C4-2B (cell line): ENCODE measurements at regions not wholly inside any gene's neighbourhood (a gene's known extent, or its start where the extent isn't known, plus 50 kb on each side); places are given as distances from the start of the nearest gene placed in this dataset.

Source experiments
- H3K27ac ChIP-seq: fragments of 450-650 bp; 2 replicates; pipeline ENCODE4 v1.5.1; 2017
- CTCF ChIP-seq: fragments of 450-650 bp; conservative IDR thresholded peaks from 2 replicates; pipeline ENCODE4 v1.5.1; 2017; ENCODE audit warnings: mild to moderate bottlenecking
- ZFX ChIP-seq: fragments of 450-650 bp; IDR thresholded peaks from 2 replicates; pipeline ENCODE4 v1.6.1; 2017

GRCh38 chr13:104314321-104314720 is 1248.1 kb upstream of the SLC10A2 start:
- H3K27ac ChIP-seq: no peak overlapping the region
- TF ChIP-seq CTCF (no peak), ZFX (no peak)

- no peak for TF ChIP-seq CTCF
- TF ChIP-seq ZFX: no peak
- H3K27ac ChIP-seq: no peak overlapping the region
These were observed 1244.6 kb upstream of the SLC10A2 start for GRCh38 chr13:104310861-104311260.

GRCh38 chr13:104309431-104309830 is 1243.2 kb upstream of the SLC10A2 start:
- no peak overlapping the region for H3K27ac ChIP-seq
- TF ChIP-seq CTCF (no peak), ZFX (no peak)

- no peak for TF ChIP-seq CTCF
- H3K27ac ChIP-seq: no peak overlapping the region
These were observed 1235.2 kb upstream of the SLC10A2 start for GRCh38 chr13:104301171-104301975.

GRCh38 chr13:104297075-104297474 is 1230.9 kb upstream of the SLC10A2 start:
- TF ChIP-seq ZFX (no peak), CTCF (no peak)
- H3K27ac ChIP-seq: no peak overlapping the region

- H3K27ac ChIP-seq: no peak overlapping the region
- TF ChIP-seq CTCF (no peak), ZFX (no peak)
These were observed 1230.1 kb upstream of the SLC10A2 start for GRCh38 chr13:104296286-104296685.

GRCh38 chr13:104295537-104295936 is 1229.3 kb upstream of the SLC10A2 start:
- H3K27ac ChIP-seq: no peak overlapping the region
- no peak for TF ChIP-seq CTCF
- TF ChIP-seq ZFX: no peak
